Endothelial cell of umbilical vein (primary cell): ENCODE measurements at regions not wholly inside any gene's neighbourhood (a gene's known extent, or its start where the extent isn't known, plus 50 kb on each side); places are given as distances from the start of the nearest gene placed in this dataset.

Experiments
- BruUV-seq: library from RNA; stranded (reverse); fragments of 400-500 nt; replicated peaks from 2 replicates; lab custom pipeline; 2021; lab: Mats Ljungman, UMichigan
- CTCF ChIA-PET: fragments of 300-600, 350-600 bp; sonication (Branson Sonifier 250); formaldehyde crosslinking; loops from one replicate; lab custom pipeline; 2021; ENCODE audit warnings: antibody characterized with exemption, inconsistent platforms; lab: Charles Lee
- POLR2A ChIA-PET: fragments of 300-600, 350-600 bp; sonication (Branson Sonifier 250); formaldehyde crosslinking; loops from one replicate; lab custom pipeline; 2021; ENCODE audit warnings: antibody characterized with exemption, inconsistent platforms; lab: Charles Lee
- DNase-seq: peaks from one replicate; pipeline ENCODE4 v3.0.0-alpha.2; 2011; ENCODE audit warnings: low read depth, low spot score
- FAIRE-seq: peaks from 2 replicates; lab custom pipeline; 2011; peaks lifted over from hg19 to GRCh38; lab: Jason Lieb, UNC
- H2AFZ ChIP-seq: 2 replicates; pipeline ENCODE4 v1.6.0; 2012; ENCODE audit warnings: low read depth, low read length, control low read depth, inconsistent platforms
- H3K27ac ChIP-seq: 2 replicates; pipeline ENCODE4 v1.5.1; 2011; ENCODE audit warnings: low read depth, mild to moderate bottlenecking, control low read depth, low read length, moderate library complexity; ENCODE audit not compliant: insufficient read depth
- H3K27me3 ChIP-seq, 2 experiments: 2 replicates each; pipeline versions ENCODE4 v1.6.0 to v1.6.1; 2011; ENCODE audit warnings: low read length in 2 of 2, mixed read lengths in 1 of 2; ENCODE audit not compliant: control insufficient read depth in 2 of 2, insufficient read depth in 2 of 2
- H3K36me3 ChIP-seq, 2 experiments: 2 replicates in 1 of 2; 3 replicates in 1 of 2; pipeline ENCODE4 v1.5.1; 2011; ENCODE audit warnings: low read length in 2 of 2, mild to moderate bottlenecking in 1 of 2, moderate library complexity in 1 of 2; ENCODE audit not compliant: control insufficient read depth in 2 of 2, insufficient read depth in 2 of 2; ENCODE audit errors: extremely low read depth in 1 of 2
- H3K4me1 ChIP-seq: 3 replicates; pipeline ENCODE4 v1.5.1; 2011; ENCODE audit warnings: mild to moderate bottlenecking, low read length; ENCODE audit not compliant: control insufficient read depth, insufficient read depth; ENCODE audit errors: extremely low read depth
- H3K4me2 ChIP-seq: 2 replicates; pipeline ENCODE4 v1.6.1; 2011; ENCODE audit warnings: low read length, control low read depth, mixed read lengths; ENCODE audit not compliant: insufficient read depth
- H3K4me3 ChIP-seq, 3 experiments: fragments of 200-600 bp in 1 of 3; sonication (generic), shearing (Covaris generic) in 1 of 3; replicated peaks in 1 of 3; 2 replicates each; pipeline ENCODE4 v1.5.1; 2011 to 2016; ENCODE audit warnings: control low read depth in 3 of 3, low read length in 3 of 3, mild to moderate bottlenecking in 2 of 3, inconsistent platforms in 1 of 3, low read depth in 1 of 3, moderate library complexity in 1 of 3; ENCODE audit not compliant: insufficient read depth in 1 of 3
- H3K79me2 ChIP-seq: 2 replicates; pipeline ENCODE4 v1.6.0; 2012; ENCODE audit warnings: low read length, inconsistent platforms; ENCODE audit not compliant: control insufficient read depth, insufficient read depth
- H3K9ac ChIP-seq: replicated peaks from 2 replicates; pipeline ENCODE3; 2011; ENCODE audit warnings: low read length, control low read depth; ENCODE audit not compliant: insufficient read depth; ENCODE audit errors: extremely low read depth
- H3K9me1 ChIP-seq: replicated peaks from 3 replicates; pipeline ENCODE4 v1.6.0; 2011; ENCODE audit warnings: mild to moderate bottlenecking, low read length; ENCODE audit not compliant: control insufficient read depth, insufficient read depth; ENCODE audit errors: extremely low read depth
- H3K9me3 ChIP-seq: replicated peaks from 2 replicates; pipeline ENCODE4 v1.5.1; 2012; ENCODE audit warnings: low read length, inconsistent platforms; ENCODE audit not compliant: control insufficient read depth, insufficient read depth
- H4K20me1 ChIP-seq: replicated peaks from 2 replicates; pipeline ENCODE3; 2011; ENCODE audit warnings: mild to moderate bottlenecking, low read length; ENCODE audit not compliant: control insufficient read depth, insufficient read depth; ENCODE audit errors: extremely low read depth
- CTCF ChIP-seq, 2 donors: IDR thresholded peaks; 1 replicate in 1 of 2; 2 replicates in 1 of 2; pipeline ENCODE4 v1.5.1; 2011; ENCODE audit warnings: low read length in 2 of 2, mild to moderate bottlenecking in 2 of 2, moderate library complexity in 2 of 2, control low read depth in 1 of 2, inconsistent platforms in 1 of 2, low read depth in 1 of 2; ENCODE audit not compliant: insufficient read depth in 1 of 2; ENCODE audit errors: extremely low read depth in 1 of 2
- EZH2 ChIP-seq: IDR thresholded peaks from 2 replicates; pipeline ENCODE4 v1.6.1; 2012; ENCODE audit warnings: borderline replicate concordance, low read depth, mild to moderate bottlenecking, moderate library complexity, low read length, inconsistent platforms; ENCODE audit not compliant: severe bottlenecking
- FOS ChIP-seq: IDR thresholded peaks from 2 replicates; pipeline ENCODE4 v1.6.1; 2011; ENCODE audit warnings: mild to moderate bottlenecking, low read length, moderate library complexity, borderline replicate concordance; ENCODE audit not compliant: insufficient read depth
- GATA2 ChIP-seq: IDR thresholded peaks from 2 replicates; pipeline ENCODE4 v1.7.0; 2011; ENCODE audit warnings: low read depth, mild to moderate bottlenecking, moderate library complexity, mixed read lengths, low read length; ENCODE audit not compliant: insufficient read length, insufficient read depth
- JUN ChIP-seq: IDR thresholded peaks from 2 replicates; pipeline ENCODE4 v1.6.1; 2011; ENCODE audit warnings: borderline replicate concordance, low read depth; ENCODE audit not compliant: insufficient read length, insufficient read depth
- MAX ChIP-seq: IDR thresholded peaks from 2 replicates; pipeline ENCODE4 v1.6.1; 2011; ENCODE audit not compliant: insufficient read depth, insufficient read length
- MYC ChIP-seq: IDR thresholded peaks from one replicate; pipeline ENCODE4 v1.6.1; 2011; ENCODE audit warnings: mild to moderate bottlenecking, low read depth, low read length
- POLR2A ChIP-seq: IDR thresholded peaks from 2 replicates; pipeline ENCODE4 v1.6.1; 2012; ENCODE audit warnings: low read depth, mild to moderate bottlenecking, control low read depth, low read length
- POLR2AphosphoS5 ChIP-seq: IDR thresholded peaks from 2 replicates; pipeline ENCODE4 v1.6.1; 2012; ENCODE audit warnings: low read depth, mild to moderate bottlenecking, control low read depth, low read length, moderate library complexity; ENCODE audit not compliant: insufficient read depth
- dilution Hi-C: fragments of 300-500 bp; cut with MboI; formaldehyde crosslinking; loops from one replicate; pipeline ENCODE4 v1.15.0; 2019; ENCODE audit warnings: low sequenced_read_pairs; ENCODE audit not compliant: extremely low pct_ligation_motif_present
- intact Hi-C: fragments of 100-400 bp; cut with micrococcal nuclease; formaldehyde crosslinking; loops from one replicate; pipeline ENCODE4 v1.10.0; 2022

GRCh38 chr4:114509340-114509739 lies 89.3 kb upstream of the UGT8 start:
- H3K79me2 ChIP-seq: no peaks in the 10 kb centered on the region
- H3K4me3 ChIP-seq: no peak overlapping the region
- H3K27me3 ChIP-seq: no peaks in the 10 kb centered on the region
- ChIA-PET CTCF (interaction anchor here (1.0 kb wide), 1 partner anchor 150 kb away, joined by 3 read pairs; no protein-coding TSS in a partner anchor), POLR2A (no interaction called here)
- DNase-seq (no peak), FAIRE-seq (no peak)
- TF ChIP-seq MAX: no peak
- TF ChIP-seq GATA2: no peak
- no peak for TF ChIP-seq FOS
- no peak for TF ChIP-seq POLR2A
- TF ChIP-seq CTCF (IDR thresholded peaks at IDR 0.05; ENCODE audit: extremely low read depth in 1 of 2, insufficient read depth in 1 of 2, low read depth in 1 of 2, low read length in 2 of 2): no peak
- no peak for TF ChIP-seq POLR2AphosphoS5
- TF ChIP-seq JUN: no peak
- no peak for TF ChIP-seq MYC
- no peak for TF ChIP-seq EZH2
- no peak overlapping the region for H3K27ac ChIP-seq
- H3K4me2 ChIP-seq: no peak overlapping the region
- no peaks in the 10 kb centered on the region for H3K36me3 ChIP-seq
- no peaks in the 10 kb centered on the region for H3K9me3 ChIP-seq
- H3K9me1 ChIP-seq: no peaks in the 10 kb centered on the region
- dilution Hi-C loops: no loop called here
- no TSS peak for BruUV-seq
- intact Hi-C loops: loop anchor here (1.0 kb wide), 1 partner anchor 150 kb away; no protein-coding TSS in a partner anchor
- no peaks in the 10 kb centered on the region for H3K4me1 ChIP-seq
- H3K9ac ChIP-seq: no peak overlapping the region
- H4K20me1 ChIP-seq: no peaks in the 10 kb centered on the region
- no peak overlapping the region for H2AFZ ChIP-seq
